Ascending aorta (tissue), 2 donors: ENCODE measurements at regions not wholly inside any gene's neighbourhood (a gene's known extent, or its start where the extent isn't known, plus 50 kb on each side); places are given as distances from the start of the nearest gene placed in this dataset.

Experiments
- DNase-seq, 2 donors: peaks; one replicate each; pipeline ENCODE4 v3.0.0-alpha.2; 2019; ENCODE audit warnings: low spot score in 2 of 2
- H3K27ac ChIP-seq, 2 donors: fragments of 200-600 bp; sonication (generic); one replicate each; pipeline ENCODE4 v1.5.1; 2016 to 2017; ENCODE audit warnings: mild to moderate bottlenecking in 1 of 2
- H3K27me3 ChIP-seq: fragments of 200-600 bp; sonication (generic); one replicate; pipeline ENCODE4 v1.5.1; 2017
- H3K36me3 ChIP-seq, 2 donors: fragments of 200-600 bp; sonication (generic); one replicate each; pipeline ENCODE4 v1.5.1; 2016
- H3K4me1 ChIP-seq, 2 donors: fragments of 200-600 bp; sonication (generic); one replicate each; pipeline ENCODE4 v1.5.1; 2016 to 2017; ENCODE audit warnings: mild to moderate bottlenecking in 1 of 2
- H3K4me3 ChIP-seq, 2 donors: fragments of 200-600 bp; sonication (generic); one replicate each; pipeline ENCODE4 v1.5.1; 2016 to 2017; ENCODE audit warnings: mild to moderate bottlenecking in 1 of 2
- H3K9me3 ChIP-seq, 2 donors: fragments of 200-600 bp; sonication (generic); one replicate each; pipeline ENCODE4 v1.5.1; 2016
- intact Hi-C: fragments of 100-400 bp; cut with DNase I; formaldehyde crosslinking; loops from one replicate; pipeline ENCODE4 v1.15.1; 2023
- TF ChIP-seq, protein P1 (sequence below), 3 experiments: fragments of 200-600 bp in 2 of 3; fragments of 450-650 bp in 1 of 3; sonication (generic) in 2 of 3; IDR thresholded peaks; one replicate each; pipeline ENCODE4 v1.5.1; 2016 to 2019; ENCODE audit warnings: antibody characterized with exemption in 3 of 3, mild to moderate bottlenecking in 1 of 3, moderate library complexity in 1 of 3

DNA sequence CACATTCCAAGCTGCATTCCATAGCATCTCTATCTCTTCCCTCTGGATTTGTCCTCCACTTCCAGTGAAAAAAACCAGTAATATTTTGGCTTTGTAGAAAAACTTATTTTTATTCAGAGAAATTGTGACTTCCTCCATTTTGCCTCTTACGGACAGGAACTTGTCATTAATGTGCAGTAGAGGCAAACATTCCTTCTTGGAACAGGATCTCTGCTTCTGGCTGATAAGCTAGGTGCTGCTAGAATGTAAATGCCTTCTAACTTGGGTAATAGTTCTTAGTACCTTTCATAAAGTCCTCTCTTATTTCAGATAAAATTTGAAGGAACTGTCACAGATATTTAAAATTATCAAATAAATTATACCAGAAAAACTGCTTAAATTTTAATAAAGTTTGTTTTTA is 707.8 kb downstream of the USP25 start:
- H3K36me3 ChIP-seq = no peaks in the 10 kb centered on the region
- no peaks in the 10 kb centered on the region for H3K9me3 ChIP-seq
- H3K27ac ChIP-seq = no peak overlapping the region
- intact Hi-C loops = no loop called here
- TF ChIP-seq, protein P1, sequence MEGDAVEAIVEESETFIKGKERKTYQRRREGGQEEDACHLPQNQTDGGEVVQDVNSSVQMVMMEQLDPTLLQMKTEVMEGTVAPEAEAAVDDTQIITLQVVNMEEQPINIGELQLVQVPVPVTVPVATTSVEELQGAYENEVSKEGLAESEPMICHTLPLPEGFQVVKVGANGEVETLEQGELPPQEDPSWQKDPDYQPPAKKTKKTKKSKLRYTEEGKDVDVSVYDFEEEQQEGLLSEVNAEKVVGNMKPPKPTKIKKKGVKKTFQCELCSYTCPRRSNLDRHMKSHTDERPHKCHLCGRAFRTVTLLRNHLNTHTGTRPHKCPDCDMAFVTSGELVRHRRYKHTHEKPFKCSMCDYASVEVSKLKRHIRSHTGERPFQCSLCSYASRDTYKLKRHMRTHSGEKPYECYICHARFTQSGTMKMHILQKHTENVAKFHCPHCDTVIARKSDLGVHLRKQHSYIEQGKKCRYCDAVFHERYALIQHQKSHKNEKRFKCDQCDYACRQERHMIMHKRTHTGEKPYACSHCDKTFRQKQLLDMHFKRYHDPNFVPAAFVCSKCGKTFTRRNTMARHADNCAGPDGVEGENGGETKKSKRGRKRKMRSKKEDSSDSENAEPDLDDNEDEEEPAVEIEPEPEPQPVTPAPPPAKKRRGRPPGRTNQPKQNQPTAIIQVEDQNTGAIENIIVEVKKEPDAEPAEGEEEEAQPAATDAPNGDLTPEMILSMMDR (IDR thresholded peaks at IDR 0.05) = no peak
- no peak for DNase-seq
- no peaks in the 10 kb centered on the region for H3K4me1 ChIP-seq
- H3K27me3 ChIP-seq = no peaks in the 10 kb centered on the region
- no peak overlapping the region for H3K4me3 ChIP-seq

DNA sequence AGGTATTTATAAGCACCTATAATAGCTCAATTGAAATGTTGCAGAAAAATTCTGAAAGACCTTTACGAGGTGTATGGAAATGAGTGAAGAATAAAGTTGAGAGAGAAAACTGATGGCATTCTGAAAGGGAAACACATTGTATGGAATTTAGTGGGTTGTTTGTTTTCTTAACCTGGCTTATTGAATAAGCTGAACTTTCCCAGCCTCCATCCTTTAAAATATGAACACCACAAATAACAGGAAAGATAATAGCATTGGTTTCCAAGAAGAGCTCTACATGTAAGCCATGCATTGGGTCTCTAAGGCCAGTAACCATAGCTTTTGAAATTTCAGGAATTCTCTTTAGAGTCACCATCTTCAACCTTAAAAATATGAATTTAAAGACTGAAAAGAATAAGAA is 709.0 kb downstream of the USP25 start:
- H3K27ac ChIP-seq = no peak overlapping the region
- no peaks in the 10 kb centered on the region for H3K27me3 ChIP-seq
- TF ChIP-seq, protein P1 (IDR thresholded peaks at IDR 0.05) = no peak
- DNase-seq = no peak
- no peaks in the 10 kb centered on the region for H3K4me1 ChIP-seq
- H3K4me3 ChIP-seq = no peak overlapping the region
- no peaks in the 10 kb centered on the region for H3K36me3 ChIP-seq
- intact Hi-C loops = no loop called here
- no peaks in the 10 kb centered on the region for H3K9me3 ChIP-seq

DNA sequence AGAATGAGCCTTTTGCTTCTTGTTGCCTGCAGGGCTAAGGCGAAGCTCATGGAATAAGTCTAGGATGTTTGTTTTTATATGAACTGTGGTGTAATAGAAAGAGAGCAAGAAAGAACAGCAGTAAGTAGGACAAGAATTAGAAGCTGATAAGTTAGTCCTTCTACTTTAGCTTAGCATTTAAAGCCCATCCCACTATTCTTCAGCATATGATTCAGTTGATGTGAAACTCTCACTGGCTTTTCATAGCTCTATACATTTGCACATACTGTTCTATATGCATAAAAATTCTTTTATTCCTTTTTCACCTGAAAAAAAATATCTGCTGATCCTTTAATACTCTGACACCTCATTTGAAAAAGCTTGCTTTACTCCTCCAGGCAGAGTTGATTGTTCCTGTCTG is 712.0 kb downstream of the USP25 start:
- Histone ChIP-seq H3K9me3 (no peaks in the 10 kb centered on the region), H3K4me3 (no peak overlapping the region), H3K36me3 (no peaks in the 10 kb centered on the region), H3K27ac (no peak overlapping the region), H3K4me1 (no peaks in the 10 kb centered on the region), H3K27me3 (no peaks in the 10 kb centered on the region)
- no peak for DNase-seq
- TF ChIP-seq, protein P1 (IDR thresholded peaks at IDR 0.05) = no peak
- intact Hi-C loops = no loop called here

DNA sequence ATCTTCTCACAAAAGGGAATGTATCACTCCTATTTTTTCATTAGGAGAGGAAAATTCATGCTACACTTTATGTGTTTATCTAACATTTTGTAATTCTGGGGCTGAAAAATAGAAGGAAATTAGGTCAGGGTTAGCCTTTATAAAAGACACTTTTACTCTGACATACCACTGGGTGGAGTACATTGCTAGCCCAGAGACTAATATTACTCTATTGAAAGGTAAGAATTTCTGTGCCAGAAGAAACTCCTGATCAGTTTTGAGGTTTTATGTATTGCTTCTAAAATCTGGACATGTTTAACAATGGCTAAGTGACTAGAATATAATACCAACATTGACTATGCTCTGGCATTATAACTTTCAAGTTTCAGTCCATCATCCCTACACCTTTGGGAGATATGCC is 724.6 kb downstream of the USP25 start:
- TF ChIP-seq, protein P1 (IDR thresholded peaks at IDR 0.05) = peak in 1 of 3 experiments; percentile 22
- H3K36me3 ChIP-seq = no peaks in the 10 kb centered on the region
- H3K4me1 ChIP-seq = no peaks in the 10 kb centered on the region
- H3K9me3 ChIP-seq = no peaks in the 10 kb centered on the region
- no peaks in the 10 kb centered on the region for H3K27me3 ChIP-seq
- DNase-seq = no peak
- no peak overlapping the region for H3K27ac ChIP-seq
- no peak overlapping the region for H3K4me3 ChIP-seq
- intact Hi-C loops = no loop called here

DNA sequence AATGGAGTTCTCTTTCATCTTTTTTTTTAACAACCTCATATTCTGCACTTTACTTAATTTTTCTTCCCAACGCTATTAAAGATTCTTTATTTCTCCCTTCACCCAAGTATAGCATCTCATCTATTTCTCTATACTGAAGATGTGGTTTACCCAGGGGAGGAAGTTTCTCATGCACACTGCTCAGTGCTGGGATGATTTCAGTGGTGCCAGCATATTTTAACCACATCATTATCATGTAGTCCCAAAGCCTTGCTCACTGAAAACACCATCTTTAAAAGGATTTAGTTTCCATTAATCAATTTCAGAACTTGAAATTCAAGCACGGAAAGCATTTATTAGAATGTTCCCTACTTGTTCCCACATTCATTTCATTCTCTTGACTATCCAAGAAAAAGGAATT is 725.7 kb downstream of the USP25 start:
- no peaks in the 10 kb centered on the region for H3K4me1 ChIP-seq
- no peak overlapping the region for H3K27ac ChIP-seq
- H3K36me3 ChIP-seq = no peaks in the 10 kb centered on the region
- H3K9me3 ChIP-seq = no peaks in the 10 kb centered on the region
- intact Hi-C loops = no loop called here
- H3K27me3 ChIP-seq = no peaks in the 10 kb centered on the region
- no peak for DNase-seq
- TF ChIP-seq, protein P1 (IDR thresholded peaks at IDR 0.05) = no peak
- no peak overlapping the region for H3K4me3 ChIP-seq

DNA sequence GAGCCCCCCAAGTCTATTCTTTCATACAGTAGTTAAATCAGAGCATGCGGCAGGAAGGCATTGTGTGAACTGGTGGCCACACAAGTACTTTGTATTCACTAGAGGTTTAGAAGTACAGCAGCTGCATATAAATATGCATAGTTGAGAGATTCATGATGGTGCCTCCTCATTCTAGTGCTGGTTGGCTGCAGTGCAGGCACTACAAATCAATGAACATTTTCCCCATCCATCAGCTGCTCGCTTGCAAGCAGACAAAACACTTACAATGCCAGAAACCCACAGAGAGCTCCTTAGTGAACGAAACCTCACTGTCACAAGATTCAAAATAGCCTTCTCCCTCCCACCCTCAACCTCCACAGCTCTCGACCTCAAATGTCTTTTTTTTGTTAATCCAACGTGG is 726.2 kb downstream of the USP25 start:
- H3K4me1 ChIP-seq = no peaks in the 10 kb centered on the region
- intact Hi-C loops = no loop called here
- no peaks in the 10 kb centered on the region for H3K9me3 ChIP-seq
- no peaks in the 10 kb centered on the region for H3K36me3 ChIP-seq
- no peak overlapping the region for H3K27ac ChIP-seq
- no peak overlapping the region for H3K4me3 ChIP-seq
- TF ChIP-seq, protein P1 (IDR thresholded peaks at IDR 0.05) = no peak
- no peak for DNase-seq
- H3K27me3 ChIP-seq = no peaks in the 10 kb centered on the region
